ENCODE measurements at regions not wholly inside any gene's neighbourhood (a gene's known extent, or its start where the extent isn't known, plus 50 kb on each side); places are given as distances from the start of the nearest gene placed in this dataset.

DNA sequence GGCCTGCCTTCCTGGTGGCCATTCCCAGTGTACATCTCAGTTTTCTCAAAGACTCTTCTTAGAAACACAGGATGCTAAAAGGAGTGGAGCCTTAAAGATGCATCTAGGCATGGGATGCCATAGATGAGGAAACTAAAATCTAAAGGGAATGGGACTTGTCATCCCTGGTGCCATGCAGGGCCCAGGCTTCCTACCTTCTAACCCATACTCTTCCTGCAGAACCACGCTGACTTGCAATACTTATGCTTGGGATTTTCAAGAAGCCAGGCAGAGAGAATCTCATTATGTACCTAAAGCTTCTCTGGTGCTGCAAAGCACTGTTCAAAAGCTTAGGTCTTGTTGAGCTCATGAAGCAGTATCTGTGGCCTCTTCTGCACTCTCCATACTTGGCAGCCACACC is 329.1 kb downstream of the CYRIA start:
- in situ Hi-C loops (cut with HindIII; ENCODE audit: low sequenced_read_pairs) = no loop called here

DNA sequence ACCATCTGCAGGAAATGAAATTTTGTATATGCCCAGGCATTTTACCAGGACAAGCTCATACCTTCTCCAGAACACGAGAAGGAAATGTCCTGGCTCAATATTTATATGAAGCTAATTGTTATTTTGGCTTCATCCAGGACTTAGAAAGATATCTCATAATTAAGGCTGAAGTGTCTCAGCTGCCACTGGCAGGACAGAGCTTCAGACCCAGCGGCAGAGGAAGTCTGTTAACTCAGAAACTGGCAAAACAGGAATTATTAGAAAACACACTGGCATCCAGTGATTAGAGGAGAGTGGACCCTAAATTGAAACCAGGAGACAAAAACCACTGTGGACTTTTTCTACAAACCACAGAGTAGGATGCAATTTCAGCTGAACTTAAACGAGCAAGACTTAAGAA is 329.7 kb downstream of the CYRIA start:
- in situ Hi-C loops (cut with HindIII; ENCODE audit: low sequenced_read_pairs) = no loop called here

DNA sequence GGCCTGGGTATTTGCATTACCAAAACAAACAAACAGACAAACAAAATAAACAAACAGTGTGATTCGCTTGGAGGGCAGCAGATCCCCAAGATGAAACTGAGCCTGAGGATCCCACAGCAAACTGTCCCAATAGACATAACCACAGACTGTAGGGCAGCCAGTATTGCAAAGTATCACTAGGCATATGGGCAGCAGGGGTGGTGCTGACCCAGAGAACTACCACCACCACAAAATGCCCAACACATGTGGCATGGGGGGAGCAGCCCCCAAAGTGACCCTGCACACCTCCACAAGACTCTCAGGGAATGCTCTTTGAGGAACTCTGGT is 330.1 kb downstream of the CYRIA start:
- in situ Hi-C loops (cut with HindIII; ENCODE audit: low sequenced_read_pairs) = no loop called here

DNA sequence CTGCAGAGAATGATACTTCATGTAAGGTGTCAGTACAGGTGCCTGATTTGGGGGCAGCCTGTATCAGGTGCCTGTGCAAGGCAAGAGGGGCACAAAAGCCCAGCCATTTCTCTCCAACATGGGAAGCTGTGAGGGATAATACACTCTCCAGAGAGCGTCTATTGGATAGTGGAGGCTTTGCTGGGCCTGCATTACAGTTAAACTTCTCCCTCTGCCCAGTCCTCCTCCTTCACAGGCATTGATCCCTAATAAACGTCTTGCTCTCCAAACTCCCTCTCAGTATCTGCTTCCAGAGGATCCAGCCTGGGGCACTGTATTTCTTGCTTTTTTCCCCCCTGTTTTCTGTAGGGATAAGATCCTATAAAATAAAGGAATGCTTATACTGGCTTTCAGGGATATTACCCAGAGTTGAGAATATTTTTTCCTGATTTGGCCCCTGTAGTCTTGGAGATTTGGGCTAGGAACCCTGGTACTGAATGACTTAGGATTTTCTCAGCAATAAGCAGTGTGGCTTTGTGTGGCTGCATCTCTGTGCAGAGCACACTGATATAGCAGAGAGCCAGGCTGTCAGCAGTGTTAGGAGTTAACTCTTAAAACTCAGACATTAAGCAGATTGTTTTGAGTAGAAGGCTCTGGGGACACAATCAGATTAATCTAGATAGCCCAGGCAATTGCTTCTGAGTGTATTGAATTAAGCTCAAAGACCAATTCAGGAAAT is 330.6 kb downstream of the CYRIA start:
- in situ Hi-C loops (cut with HindIII; ENCODE audit: low sequenced_read_pairs) = no loop called here

DNA sequence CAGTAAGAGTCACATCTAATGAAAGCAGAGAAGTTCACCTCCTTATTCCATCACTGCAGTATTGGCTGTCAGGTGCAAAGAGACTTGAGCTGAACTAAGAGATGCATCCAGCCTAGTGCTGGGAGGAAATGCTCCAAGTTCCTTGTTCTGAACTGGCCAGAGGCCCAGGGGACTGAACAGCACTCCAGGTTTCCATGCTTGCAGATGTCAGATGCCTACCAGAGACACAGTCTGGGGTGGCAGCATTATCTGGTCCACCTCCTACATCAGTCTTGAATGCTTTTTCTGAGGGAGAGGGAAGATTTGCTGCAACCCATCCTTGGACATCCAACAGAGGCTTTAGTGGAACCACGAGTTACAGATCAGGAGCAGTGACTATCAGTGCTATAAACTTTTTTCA is 331.3 kb downstream of the CYRIA start:
- in situ Hi-C loops (cut with HindIII; ENCODE audit: low sequenced_read_pairs) = no loop called here

DNA sequence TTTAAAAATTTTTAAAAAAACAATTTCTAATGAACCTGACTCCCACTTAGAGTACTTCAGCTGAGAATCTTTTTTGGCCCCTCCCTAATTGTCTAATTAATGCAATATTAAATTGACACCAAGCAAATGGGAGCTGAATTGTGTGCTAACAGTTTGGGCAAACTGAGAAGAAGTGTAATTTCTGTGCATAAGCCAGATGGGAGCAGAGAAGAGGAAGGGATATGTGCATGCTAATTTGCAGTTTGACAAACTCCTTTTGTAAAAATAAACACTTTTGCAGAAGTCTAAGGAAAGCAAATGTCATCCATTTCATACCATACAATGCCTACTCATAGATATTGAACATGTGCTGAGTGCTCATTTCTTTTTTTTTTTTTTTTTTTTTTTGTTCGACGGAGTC is 332.0 kb downstream of the CYRIA start:
- in situ Hi-C loops (cut with HindIII; ENCODE audit: low sequenced_read_pairs) = no loop called here

DNA sequence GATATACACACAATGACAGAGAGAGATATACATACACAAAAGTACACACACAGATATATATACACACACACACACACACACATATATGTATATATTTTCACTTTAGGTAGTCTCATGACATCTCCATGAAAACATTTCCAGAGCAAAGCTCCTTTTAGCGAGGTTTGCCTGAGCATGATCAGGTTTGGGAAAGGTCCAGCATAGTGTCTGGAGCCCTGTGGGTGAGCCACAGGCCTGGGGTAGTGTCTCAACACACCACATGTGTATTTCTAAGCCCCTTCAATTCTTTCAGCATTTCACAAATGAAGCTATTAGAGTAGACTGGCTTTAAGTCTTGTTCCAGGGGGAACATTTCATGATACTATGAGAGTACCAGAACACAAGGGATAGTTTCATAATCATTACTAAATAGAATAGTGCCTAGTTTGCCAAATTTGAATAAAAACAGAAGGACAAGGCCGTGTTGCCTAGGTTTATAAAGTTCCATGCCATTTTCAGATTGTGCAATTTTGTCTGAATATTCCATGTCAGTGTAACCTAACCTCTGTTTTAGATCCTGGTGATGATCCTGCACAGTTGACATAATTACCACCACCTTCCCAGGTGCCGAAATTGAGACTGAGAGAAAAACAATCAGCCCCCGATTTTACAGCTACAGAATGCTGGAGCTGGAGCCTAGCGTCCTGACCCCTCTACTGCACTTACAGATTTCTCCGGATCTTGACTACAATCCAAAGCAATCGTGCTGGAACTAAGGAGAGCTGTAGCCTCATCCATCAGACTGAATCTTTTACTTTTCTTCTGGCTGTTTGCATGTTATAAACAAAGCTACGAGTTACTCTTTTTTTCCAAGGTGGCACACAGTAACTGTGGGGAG is 332.7 kb downstream of the CYRIA start:
- in situ Hi-C loops (cut with HindIII; ENCODE audit: low sequenced_read_pairs) = no loop called here

DNA sequence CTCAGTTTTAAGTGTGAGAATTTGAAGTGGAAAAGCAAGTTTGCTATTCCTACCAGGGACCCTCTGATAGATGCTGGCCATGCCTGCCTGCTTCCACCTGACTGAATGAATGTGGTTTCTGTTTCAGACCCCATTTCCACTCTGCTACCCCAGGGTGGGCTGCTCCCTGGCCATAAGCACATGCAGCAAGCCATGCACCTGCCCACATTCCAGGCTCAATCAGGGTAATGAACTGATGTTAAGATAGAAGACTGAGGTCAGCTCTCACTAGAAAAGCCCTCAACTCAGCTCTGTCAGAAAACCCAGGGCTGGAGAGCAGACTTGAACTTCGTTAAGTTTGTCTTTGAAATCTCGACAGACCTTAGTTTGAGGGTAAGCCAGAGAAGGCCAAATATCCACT is 333.9 kb downstream of the CYRIA start:
- in situ Hi-C loops (cut with HindIII; ENCODE audit: low sequenced_read_pairs) = no loop called here

DNA sequence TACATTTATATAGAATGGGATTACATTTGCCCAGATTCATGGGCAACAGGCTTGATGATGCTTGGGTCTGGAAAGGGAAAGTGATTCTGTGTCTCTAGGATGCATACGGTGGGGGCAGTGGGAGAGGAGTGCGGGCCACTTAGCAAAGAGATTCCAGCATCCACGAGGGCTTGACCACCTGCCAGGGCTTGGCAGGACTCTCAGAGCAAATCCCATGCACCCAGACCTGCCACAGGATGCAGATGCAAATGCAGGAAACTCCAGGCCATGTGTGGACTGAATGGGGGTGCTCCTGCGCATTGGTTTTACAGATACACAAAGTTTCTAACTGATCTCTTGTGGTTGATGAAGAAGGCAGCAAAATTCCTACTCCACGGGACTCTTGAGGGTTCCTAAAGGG is 334.7 kb downstream of the CYRIA start:
- in situ Hi-C loops (cut with HindIII; ENCODE audit: low sequenced_read_pairs) = no loop called here

DNA sequence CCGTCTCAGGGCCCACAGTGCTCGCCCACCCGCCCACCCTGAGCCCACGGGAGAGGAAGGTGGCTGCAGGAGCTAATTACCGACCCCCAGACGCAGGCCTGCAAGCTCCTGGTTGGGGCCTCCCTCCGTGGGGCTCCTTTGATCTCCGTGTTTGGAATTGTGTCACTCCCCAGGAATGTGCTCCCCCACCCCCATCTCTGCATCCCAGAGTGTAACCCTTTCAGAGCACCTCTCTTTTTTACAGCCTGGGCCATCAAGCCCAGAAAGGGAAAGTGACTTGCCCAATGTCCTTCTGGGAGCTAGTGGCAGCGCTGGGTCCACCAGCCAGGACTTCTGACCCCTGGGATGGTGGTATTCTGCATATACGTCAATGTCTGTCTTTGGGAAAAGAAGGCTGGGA is 335.1 kb downstream of the CYRIA start:
- in situ Hi-C loops (cut with HindIII; ENCODE audit: low sequenced_read_pairs) = no loop called here

DNA sequence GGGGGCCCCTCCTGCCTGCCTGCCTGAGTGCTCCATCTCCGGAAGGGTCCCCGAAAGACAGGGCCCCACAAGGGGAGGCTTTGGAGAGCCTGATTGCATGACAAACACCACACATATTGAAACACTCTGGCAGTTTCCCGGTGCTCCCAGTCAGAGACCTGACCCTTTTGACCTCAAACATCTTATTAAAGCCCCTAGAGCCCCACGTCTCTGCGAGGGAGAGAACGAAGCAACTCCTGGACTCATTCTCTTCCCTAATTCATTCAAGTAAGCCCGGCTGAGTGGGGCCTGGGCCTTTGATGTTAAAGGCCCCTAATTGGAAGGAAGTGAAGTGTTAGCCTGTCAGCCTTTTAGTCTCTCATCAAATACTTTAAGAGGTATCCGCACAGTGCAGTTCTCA is 335.6 kb downstream of the CYRIA start:
- in situ Hi-C loops (cut with HindIII; ENCODE audit: low sequenced_read_pairs) = no loop called here

DNA sequence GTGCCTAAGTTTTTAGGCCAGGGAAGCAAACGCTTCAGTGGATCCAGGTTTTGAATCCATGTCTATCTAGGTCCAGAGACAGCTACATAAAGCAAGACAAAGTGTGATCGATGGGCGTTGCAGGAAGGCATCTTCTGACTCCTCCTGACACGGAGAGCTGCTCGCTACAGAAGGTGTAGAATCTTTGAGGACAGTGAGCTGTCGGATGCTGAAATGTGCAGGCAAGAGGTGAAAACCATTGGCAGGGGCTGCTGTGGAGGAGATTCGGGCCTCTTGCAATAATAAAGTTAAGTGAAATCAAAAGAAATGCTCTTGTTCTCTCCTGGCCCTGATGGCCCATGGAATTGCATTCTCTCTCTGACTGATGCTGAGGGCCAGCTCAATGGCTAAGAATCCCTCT is 336.2 kb downstream of the CYRIA start:
- in situ Hi-C loops (cut with HindIII; ENCODE audit: low sequenced_read_pairs) = no loop called here

DNA sequence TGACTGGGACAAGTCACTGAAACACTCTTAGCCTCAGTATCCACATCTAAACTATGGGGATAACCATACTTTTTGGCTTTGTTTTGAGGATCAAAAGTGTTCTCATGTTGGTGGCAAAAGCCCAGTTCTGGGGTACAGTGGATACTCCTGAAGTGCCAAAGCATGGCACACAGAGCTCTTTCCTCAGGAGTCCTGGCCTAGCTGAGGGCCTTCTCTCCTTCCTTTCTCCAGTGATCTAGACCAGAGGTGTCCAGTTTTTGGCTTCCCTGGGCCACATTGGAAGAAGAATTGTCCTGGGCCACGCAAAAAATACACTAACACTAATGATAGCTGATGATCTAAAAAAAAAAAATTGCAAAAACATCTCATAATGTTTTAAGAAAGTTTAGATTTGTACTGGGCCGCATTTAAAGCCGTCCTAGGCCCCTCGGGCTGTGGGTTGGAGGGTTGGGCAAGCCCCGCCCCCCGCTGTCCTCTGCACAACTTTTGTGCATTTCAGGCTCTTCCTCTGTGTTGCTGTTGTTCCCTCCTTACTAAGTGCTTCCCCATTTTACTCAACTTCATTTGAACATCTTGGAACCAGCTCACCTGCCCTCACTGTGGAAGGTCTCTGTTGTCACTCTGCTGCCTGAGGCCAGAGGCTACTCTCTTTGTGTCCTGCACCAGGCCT is 337.0 kb downstream of the CYRIA start:
- in situ Hi-C loops (cut with HindIII; ENCODE audit: low sequenced_read_pairs) = no loop called here

DNA sequence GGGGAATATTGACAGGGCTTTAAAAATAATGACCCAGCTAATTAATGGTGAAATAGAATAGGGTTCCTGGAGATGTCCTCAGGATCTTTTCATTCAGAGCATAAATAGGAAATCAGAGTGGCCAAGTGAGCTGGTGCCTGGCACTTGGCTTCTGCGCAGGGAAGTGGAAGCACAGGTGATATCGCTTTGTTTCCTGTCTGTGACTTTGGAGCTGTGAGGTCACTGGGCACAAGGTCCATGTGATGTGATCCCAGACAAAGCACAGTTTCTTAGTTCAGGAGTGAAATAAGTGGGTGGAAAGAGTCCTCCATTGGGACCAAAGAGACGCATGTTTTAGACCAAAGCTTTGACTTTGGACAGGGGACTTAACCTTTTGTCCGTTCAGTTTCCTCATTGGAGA is 338.3 kb downstream of the CYRIA start:
- in situ Hi-C loops (cut with HindIII; ENCODE audit: low sequenced_read_pairs) = no loop called here

DNA sequence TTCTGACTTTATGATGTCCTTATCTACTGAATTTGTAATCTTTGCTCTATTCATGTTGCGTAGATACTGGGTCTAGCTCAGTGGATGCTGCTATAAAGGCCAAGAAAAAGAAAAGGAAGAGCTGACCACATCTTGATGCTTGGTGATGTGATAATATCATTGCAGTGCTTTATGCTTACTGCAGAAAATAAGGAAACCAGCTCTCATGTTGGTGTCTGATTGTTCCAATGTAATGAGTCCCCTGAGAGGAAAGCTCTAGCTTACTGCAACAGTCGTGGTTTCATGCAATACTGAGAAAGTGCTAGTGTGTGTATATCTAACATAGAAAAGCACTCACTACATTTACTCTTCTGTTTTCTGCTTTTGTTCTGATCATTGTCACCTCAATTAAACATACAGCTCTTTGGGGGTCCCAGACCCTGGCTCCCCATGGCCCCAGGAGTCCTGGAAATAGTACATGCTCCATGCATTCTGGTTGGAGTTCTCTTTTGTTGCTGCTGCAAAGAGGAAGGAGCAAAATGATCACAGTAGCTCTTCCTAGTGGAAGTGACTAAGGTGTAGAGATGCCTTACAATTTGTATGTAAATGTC is 338.8 kb downstream of the CYRIA start:
- in situ Hi-C loops (cut with HindIII; ENCODE audit: low sequenced_read_pairs) = no loop called here

DNA sequence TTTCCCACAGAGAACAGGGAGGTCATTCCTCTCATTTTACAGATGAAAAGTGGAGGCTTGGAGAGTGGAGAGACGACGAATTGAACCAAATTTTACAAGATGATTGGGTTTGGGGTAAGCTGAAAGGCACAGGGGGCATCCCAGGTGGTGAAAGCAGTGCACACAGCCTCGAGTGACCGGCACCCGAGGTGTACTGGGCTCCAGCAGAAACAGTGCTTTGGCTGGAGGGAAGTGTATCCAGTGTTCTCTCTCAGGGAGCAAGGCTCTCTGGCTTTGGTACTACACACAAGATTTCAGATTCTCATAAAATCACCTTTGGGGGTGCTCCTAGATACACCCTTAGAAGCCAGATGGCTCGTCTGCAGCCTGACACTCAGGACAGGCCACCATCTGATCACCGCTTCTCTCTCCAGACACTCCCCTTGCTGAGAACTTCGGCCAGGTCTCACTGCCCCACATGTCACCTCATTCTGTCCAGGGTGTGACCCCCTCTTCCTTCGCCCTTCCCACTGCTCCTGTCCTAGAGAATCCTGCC is 339.6 kb downstream of the CYRIA start:
- in situ Hi-C loops (cut with HindIII; ENCODE audit: low sequenced_read_pairs) = no loop called here

DNA sequence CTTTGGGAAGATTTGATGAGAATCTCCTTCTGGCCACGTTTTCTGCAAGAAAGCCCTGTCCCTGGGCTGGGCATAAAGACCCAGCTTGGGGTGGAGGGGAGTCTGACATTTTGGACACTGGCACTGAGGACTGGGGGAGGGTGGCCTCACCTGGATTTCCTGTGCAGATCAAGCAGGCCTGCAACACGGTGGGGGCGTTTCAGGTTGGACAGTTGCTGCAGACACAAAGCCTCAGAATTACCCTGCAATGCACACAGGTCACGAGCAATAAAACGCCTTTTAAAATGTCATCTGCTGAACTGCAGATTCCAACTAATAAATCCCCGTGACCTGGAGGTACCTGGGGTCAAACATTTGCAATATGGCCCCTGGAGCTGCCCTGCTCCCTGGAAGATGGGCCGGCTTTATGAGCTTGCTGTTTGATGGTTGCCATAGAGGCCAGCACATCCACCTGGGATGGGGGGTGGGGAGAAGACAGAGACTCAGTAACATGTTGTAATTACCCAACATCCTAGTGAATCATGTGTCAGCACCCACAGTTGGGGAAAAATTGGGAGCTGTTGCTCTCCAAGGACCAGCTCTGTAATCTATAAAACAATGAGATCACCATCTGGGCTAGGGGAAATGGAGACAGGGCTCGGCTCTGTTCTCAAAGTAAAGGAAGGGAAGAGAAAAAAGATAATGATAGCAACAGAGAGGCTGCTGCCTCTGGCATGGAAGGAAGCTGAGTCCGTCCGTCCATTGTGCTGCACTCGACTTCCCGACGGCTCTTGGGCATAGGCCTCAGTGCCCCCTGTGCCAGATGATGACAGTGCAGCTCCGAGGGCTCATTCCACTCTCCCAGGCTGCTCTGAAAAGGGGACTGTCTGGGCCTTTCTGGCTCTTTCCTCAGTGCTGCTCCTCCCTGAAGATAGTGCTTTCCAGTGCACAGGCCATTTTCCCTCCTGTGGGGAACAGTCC is 340.3 kb downstream of the CYRIA start:
- in situ Hi-C loops (cut with HindIII; ENCODE audit: low sequenced_read_pairs) = no loop called here

DNA sequence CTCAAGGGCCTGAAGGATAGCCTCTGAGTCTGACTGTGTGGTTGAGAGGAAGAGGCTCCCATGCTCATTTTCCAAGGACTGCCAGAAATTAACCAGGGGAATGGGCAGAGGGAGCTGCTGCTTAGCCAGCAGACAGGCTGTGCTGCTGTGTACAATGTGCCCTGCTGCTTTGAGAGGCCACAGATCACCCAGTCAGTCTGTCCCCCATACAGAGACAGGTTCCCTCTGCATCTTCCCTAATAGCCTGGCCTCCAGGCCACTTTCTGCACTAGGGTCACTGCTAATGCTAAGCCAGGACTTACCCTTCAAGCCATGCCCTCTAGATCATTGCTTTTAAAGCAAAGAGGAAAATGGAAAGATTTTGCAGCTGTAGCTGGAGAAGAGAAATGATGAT is 341.1 kb downstream of the CYRIA start:
- in situ Hi-C loops (cut with HindIII; ENCODE audit: low sequenced_read_pairs) = no loop called here

DNA sequence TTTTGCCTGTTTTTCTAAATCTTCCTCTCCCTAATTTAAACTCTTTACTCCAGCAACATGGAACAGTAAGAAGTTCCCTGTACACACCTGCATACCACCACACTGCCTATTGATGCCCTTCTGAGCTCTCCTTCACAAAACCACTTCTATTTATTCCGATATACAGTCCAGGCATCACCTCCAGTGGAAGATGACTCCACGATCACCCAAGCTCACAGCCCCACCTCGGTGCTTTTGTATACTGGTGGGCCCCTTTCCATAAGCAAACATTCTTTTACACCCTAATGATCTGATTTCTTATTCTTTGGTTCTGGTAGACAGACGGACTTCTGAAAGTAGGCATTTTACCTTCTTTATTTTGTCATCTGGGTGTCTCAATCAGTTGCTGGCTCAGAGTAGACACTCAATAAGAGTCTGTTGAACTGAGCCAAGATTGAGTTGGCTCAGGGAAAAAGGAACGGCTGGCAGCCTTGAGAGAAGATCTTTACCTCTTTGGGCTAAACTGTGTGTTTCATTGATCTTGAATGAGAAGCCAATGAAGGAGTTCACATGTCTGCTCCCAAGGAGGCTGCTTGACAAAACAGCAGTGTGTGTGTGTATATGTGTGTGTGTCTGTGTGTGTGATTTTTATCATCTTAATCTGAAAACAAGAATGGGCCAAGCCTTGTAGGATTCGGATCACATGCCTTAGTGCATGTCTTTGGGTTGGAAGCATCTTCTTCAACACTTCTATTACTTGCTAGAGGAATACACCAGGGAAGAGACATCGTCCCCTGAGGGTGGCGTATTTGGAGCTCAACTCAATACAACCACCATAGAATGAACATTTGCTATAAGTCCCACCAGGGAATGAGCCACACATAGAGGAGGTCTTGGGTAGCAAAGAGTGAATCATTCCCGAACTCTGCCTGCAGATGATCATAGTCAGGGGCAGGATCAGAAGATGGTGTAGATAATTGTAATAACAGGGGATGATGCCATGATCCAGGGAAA is 341.8 kb downstream of the CYRIA start:
- in situ Hi-C loops (cut with HindIII; ENCODE audit: low sequenced_read_pairs) = no loop called here

Measured in DLD1 (cell line).